Fibroblast of lung (primary cell): ENCODE measurements at regions not wholly inside any gene's neighbourhood (a gene's known extent, or its start where the extent isn't known, plus 50 kb on each side); places are given as distances from the start of the nearest gene placed in this dataset.

Source experiments
- DNase-seq, 2 donors: peaks; one replicate each; pipeline versions ENCODE4 v3.0.0 to v3.0.0-alpha.2; 2010; ENCODE audit warnings: low read depth in 2 of 2
- H2AFZ ChIP-seq: 2 replicates; pipeline ENCODE4 v1.5.1; 2012; ENCODE audit warnings: low read length, control low read depth, inconsistent platforms
- H3K27ac ChIP-seq: 2 replicates; pipeline ENCODE4 v1.5.1; 2011; ENCODE audit warnings: low read length, control low read depth; ENCODE audit not compliant: insufficient read depth
- H3K27me3 ChIP-seq: 2 replicates; pipeline ENCODE4 v1.5.1; 2011; ENCODE audit warnings: mild to moderate bottlenecking, low read length; ENCODE audit not compliant: control insufficient read depth, insufficient read depth
- H3K36me3 ChIP-seq: 2 replicates; pipeline ENCODE4 v1.5.1; 2011; ENCODE audit warnings: low read length; ENCODE audit not compliant: control insufficient read depth, insufficient read depth
- H3K4me1 ChIP-seq: 2 replicates; pipeline ENCODE4 v1.5.1; 2011; ENCODE audit warnings: low read length; ENCODE audit not compliant: control insufficient read depth, insufficient read depth; ENCODE audit errors: extremely low read depth
- H3K4me2 ChIP-seq: 2 replicates; pipeline ENCODE4 v1.5.1; 2011; ENCODE audit warnings: low read length, control low read depth; ENCODE audit not compliant: insufficient read depth; ENCODE audit errors: extremely low read depth
- H3K4me3 ChIP-seq, 4 experiments: fragments of 200-600 bp in 1 of 4; sonication (generic) in 1 of 4; replicated peaks in 1 of 4; 2 replicates each; pipeline ENCODE4 v1.5.1; 2011 to 2016; ENCODE audit warnings: low read length in 4 of 4, low read depth in 3 of 4, mild to moderate bottlenecking in 3 of 4, control low read depth in 2 of 4, inconsistent platforms in 1 of 4, mixed read lengths in 1 of 4; ENCODE audit not compliant: insufficient read depth in 1 of 4; ENCODE audit errors: control extremely low read depth in 1 of 4
- H3K79me2 ChIP-seq: 2 replicates; pipeline ENCODE4 v1.5.1; 2012; ENCODE audit warnings: mild to moderate bottlenecking, low read length, inconsistent platforms; ENCODE audit not compliant: control insufficient read depth, insufficient read depth
- H3K9ac ChIP-seq: 2 replicates; pipeline ENCODE4 v1.5.1; 2011; ENCODE audit warnings: mild to moderate bottlenecking, low read length, control low read depth; ENCODE audit not compliant: insufficient read depth
- H3K9me3 ChIP-seq: 2 replicates; pipeline ENCODE4 v1.5.1; 2012; ENCODE audit warnings: low read depth, low read length; ENCODE audit not compliant: control insufficient read depth, insufficient read depth
- H4K20me1 ChIP-seq: 2 replicates; pipeline ENCODE4 v1.5.1; 2011; ENCODE audit warnings: low read length; ENCODE audit not compliant: control insufficient read depth, insufficient read depth; ENCODE audit errors: extremely low read depth
- CTCF ChIP-seq, 2 donors: IDR thresholded peaks in 1 of 2; conservative IDR thresholded peaks in 1 of 2; 1 replicate in 1 of 2; 2 replicates in 1 of 2; pipeline ENCODE4 v1.5.1; 2011 to 2012; ENCODE audit warnings: low read length in 2 of 2, control low read depth in 1 of 2, inconsistent platforms in 1 of 2, low read depth in 1 of 2, mild to moderate bottlenecking in 1 of 2
- EZH2 ChIP-seq: IDR thresholded peaks from 2 replicates; pipeline ENCODE4 v1.5.1; 2012; ENCODE audit warnings: low read length, control low read depth, mild to moderate bottlenecking; ENCODE audit errors: missing control alignments

GRCh38 chr14:71228711-71229110 is 321.5 kb downstream of the PCNX1 start:
- DNase-seq: no peak
- Histone ChIP-seq H3K9me3 (no peaks in the 10 kb centered on the region), H2AFZ (no peak overlapping the region), H3K4me3 (no peak overlapping the region), H3K4me2 (no peak overlapping the region), H3K9ac (no peak overlapping the region), H3K4me1 (no peaks in the 10 kb centered on the region), H3K27me3 (no peaks in the 10 kb centered on the region), H3K36me3 (no peaks in the 10 kb centered on the region), H3K79me2 (no peaks in the 10 kb centered on the region), H3K27ac (no peak overlapping the region), H4K20me1 (no peaks in the 10 kb centered on the region)
- no peak for TF ChIP-seq EZH2
- no peak for TF ChIP-seq CTCF (conservative IDR thresholded peaks at IDR 0.05 in 1 of 2, IDR thresholded peaks at IDR 0.05 in 1 of 2; ENCODE audit: low read depth in 1 of 2, low read length in 2 of 2)

GRCh38 chr14:71229875-71230274 is 322.6 kb downstream of the PCNX1 start:
- H4K20me1 ChIP-seq: no peaks in the 10 kb centered on the region
- TF ChIP-seq CTCF (conservative IDR thresholded peaks at IDR 0.05 in 1 of 2, IDR thresholded peaks at IDR 0.05 in 1 of 2; ENCODE audit: low read depth in 1 of 2, low read length in 2 of 2) (no peak), EZH2 (no peak)
- no peaks in the 10 kb centered on the region for H3K27me3 ChIP-seq
- H3K27ac ChIP-seq: no peak overlapping the region
- no peak overlapping the region for H3K9ac ChIP-seq
- no peak overlapping the region for H3K4me2 ChIP-seq
- H2AFZ ChIP-seq: no peak overlapping the region
- DNase-seq: no peak
- H3K36me3 ChIP-seq: no peaks in the 10 kb centered on the region
- H3K4me1 ChIP-seq: no peaks in the 10 kb centered on the region
- H3K9me3 ChIP-seq: no peaks in the 10 kb centered on the region
- no peaks in the 10 kb centered on the region for H3K79me2 ChIP-seq
- no peak overlapping the region for H3K4me3 ChIP-seq

GRCh38 chr14:71230897-71231296 is 323.6 kb downstream of the PCNX1 start:
- Histone ChIP-seq H3K9me3 (no peaks in the 10 kb centered on the region), H2AFZ (no peak overlapping the region), H3K27me3 (no peaks in the 10 kb centered on the region), H3K9ac (no peak overlapping the region), H4K20me1 (no peaks in the 10 kb centered on the region), H3K36me3 (no peaks in the 10 kb centered on the region), H3K27ac (no peak overlapping the region), H3K4me3 (no peak overlapping the region), H3K4me2 (no peak overlapping the region), H3K79me2 (no peaks in the 10 kb centered on the region), H3K4me1 (no peaks in the 10 kb centered on the region)
- no peak for TF ChIP-seq EZH2
- TF ChIP-seq CTCF (conservative IDR thresholded peaks at IDR 0.05 in 1 of 2, IDR thresholded peaks at IDR 0.05 in 1 of 2; ENCODE audit: low read depth in 1 of 2, low read length in 2 of 2): no peak
- no peak for DNase-seq
